ENCODE measurements at regions not wholly inside any gene's neighbourhood (a gene's known extent, or its start where the extent isn't known, plus 50 kb on each side); places are given as distances from the start of the nearest gene placed in this dataset.

DNA sequence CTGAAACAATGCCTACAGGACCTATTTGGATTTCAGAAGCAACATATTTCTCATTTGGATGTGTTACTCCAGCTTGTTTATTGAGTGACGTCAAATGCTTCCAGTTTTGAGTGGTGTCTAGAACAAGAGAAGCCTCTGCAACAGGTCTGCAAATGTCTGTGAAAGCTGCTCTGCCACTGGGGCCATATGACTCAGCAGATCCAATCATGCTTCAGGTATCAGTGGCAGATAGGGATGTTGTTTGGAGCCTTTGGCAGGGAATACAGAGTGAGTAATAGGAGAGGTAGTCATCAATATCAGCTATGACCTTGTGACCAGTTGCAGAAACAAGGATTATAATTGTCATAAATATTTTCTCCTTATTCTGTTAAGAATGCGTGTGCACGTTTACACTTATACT, 141.1 kb upstream of the ZXDA start:
- ATAC-seq: no peak
- no peaks in the 10 kb centered on the region for H4K20me1 ChIP-seq (replicated peaks; ENCODE audit: insufficient read depth)
- H3K9me3 Mint-ChIP-seq: peaks cover 84% of the 10 kb centered on the region

More for the DNA sequence above, 141.1 kb upstream of the ZXDA start:
- Histone ChIP-seq H2AFZ (no peak overlapping the region), H3K79me2 (replicated peaks; ENCODE audit: insufficient read depth) (no peaks in the 10 kb centered on the region), H3K27me3 (ENCODE audit: insufficient read depth) (no peaks in the 10 kb centered on the region), H3K4me2 (no peak overlapping the region), H3K4me1 (ENCODE audit: insufficient read depth) (no peaks in the 10 kb centered on the region), H3K4me3 (no peak overlapping the region), H3F3A (replicated peaks; ENCODE audit: low read depth) (no peaks in the 10 kb centered on the region), H3K36me3 (ENCODE audit: insufficient read depth) (no peaks in the 10 kb centered on the region), H3K9me2 (ENCODE audit: insufficient read depth) (no peaks in the 10 kb centered on the region), H3K27ac (ENCODE audit: low read depth) (no peak overlapping the region)
- H3K4me1 Mint-ChIP-seq: no peaks in the 10 kb centered on the region
- TF ChIP-seq STAT1 (IDR thresholded peaks at IDR 0.05; ENCODE audit: unreplicated experiment): no peak
- no peak for TF ChIP-seq POLR2AphosphoS5 (IDR thresholded peaks at IDR 0.05; ENCODE audit: low read depth)
- no peak for TF ChIP-seq ZNF114 (CRISPR knock-in tag; IDR thresholded peaks at IDR 0.05)
- TF ChIP-seq CREB1 (CRISPR knock-in tag; IDR thresholded peaks at IDR 0.05; ENCODE audit: low read depth): no peak
- TF ChIP-seq, protein P1, sequence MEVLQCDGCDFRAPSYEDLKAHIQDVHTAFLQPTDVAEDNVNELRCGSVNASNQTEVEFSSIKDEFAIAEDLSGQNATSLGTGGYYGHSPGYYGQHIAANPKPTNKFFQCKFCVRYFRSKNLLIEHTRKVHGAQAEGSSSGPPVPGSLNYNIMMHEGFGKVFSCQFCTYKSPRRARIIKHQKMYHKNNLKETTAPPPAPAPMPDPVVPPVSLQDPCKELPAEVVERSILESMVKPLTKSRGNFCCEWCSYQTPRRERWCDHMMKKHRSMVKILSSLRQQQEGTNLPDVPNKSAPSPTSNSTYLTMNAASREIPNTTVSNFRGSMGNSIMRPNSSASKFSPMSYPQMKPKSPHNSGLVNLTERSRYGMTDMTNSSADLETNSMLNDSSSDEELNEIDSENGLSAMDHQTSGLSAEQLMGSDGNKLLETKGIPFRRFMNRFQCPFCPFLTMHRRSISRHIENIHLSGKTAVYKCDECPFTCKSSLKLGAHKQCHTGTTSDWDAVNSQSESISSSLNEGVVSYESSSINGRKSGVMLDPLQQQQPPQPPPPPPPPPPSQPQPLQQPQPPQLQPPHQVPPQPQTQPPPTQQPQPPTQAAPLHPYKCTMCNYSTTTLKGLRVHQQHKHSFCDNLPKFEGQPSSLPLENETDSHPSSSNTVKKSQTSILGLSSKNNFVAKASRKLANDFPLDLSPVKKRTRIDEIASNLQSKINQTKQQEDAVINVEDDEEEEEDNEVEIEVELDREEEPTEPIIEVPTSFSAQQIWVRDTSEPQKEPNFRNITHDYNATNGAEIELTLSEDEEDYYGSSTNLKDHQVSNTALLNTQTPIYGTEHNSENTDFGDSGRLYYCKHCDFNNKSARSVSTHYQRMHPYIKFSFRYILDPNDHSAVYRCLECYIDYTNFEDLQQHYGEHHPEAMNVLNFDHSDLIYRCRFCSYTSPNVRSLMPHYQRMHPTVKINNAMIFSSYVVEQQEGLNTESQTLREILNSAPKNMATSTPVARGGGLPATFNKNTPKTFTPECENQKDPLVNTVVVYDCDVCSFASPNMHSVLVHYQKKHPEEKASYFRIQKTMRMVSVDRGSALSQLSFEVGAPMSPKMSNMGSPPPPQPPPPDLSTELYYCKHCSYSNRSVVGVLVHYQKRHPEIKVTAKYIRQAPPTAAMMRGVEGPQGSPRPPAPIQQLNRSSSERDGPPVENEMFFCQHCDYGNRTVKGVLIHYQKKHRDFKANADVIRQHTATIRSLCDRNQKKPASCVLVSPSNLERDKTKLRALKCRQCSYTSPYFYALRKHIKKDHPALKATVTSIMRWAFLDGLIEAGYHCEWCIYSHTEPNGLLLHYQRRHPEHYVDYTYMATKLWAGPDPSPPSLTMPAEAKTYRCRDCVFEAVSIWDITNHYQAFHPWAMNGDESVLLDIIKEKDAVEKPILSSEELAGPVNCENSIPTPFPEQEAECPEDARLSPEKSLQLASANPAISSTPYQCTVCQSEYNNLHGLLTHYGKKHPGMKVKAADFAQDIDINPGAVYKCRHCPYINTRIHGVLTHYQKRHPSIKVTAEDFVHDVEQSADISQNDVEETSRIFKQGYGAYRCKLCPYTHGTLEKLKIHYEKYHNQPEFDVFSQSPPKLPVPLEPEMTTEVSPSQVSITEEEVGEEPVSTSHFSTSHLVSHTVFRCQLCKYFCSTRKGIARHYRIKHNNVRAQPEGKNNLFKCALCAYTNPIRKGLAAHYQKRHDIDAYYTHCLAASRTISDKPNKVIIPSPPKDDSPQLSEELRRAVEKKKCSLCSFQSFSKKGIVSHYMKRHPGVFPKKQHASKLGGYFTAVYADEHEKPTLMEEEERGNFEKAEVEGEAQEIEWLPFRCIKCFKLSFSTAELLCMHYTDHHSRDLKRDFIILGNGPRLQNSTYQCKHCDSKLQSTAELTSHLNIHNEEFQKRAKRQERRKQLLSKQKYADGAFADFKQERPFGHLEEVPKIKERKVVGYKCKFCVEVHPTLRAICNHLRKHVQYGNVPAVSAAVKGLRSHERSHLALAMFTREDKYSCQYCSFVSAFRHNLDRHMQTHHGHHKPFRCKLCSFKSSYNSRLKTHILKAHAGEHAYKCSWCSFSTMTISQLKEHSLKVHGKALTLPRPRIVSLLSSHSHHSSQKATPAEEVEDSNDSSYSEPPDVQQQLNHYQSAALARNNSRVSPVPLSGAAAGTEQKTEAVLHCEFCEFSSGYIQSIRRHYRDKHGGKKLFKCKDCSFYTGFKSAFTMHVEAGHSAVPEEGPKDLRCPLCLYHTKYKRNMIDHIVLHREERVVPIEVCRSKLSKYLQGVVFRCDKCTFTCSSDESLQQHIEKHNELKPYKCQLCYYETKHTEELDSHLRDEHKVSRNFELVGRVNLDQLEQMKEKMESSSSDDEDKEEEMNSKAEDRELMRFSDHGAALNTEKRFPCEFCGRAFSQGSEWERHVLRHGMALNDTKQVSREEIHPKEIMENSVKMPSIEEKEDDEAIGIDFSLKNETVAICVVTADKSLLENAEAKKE (CRISPR knock-in tag; IDR thresholded peaks at IDR 0.05): no peak
- TF ChIP-seq, protein P2, sequence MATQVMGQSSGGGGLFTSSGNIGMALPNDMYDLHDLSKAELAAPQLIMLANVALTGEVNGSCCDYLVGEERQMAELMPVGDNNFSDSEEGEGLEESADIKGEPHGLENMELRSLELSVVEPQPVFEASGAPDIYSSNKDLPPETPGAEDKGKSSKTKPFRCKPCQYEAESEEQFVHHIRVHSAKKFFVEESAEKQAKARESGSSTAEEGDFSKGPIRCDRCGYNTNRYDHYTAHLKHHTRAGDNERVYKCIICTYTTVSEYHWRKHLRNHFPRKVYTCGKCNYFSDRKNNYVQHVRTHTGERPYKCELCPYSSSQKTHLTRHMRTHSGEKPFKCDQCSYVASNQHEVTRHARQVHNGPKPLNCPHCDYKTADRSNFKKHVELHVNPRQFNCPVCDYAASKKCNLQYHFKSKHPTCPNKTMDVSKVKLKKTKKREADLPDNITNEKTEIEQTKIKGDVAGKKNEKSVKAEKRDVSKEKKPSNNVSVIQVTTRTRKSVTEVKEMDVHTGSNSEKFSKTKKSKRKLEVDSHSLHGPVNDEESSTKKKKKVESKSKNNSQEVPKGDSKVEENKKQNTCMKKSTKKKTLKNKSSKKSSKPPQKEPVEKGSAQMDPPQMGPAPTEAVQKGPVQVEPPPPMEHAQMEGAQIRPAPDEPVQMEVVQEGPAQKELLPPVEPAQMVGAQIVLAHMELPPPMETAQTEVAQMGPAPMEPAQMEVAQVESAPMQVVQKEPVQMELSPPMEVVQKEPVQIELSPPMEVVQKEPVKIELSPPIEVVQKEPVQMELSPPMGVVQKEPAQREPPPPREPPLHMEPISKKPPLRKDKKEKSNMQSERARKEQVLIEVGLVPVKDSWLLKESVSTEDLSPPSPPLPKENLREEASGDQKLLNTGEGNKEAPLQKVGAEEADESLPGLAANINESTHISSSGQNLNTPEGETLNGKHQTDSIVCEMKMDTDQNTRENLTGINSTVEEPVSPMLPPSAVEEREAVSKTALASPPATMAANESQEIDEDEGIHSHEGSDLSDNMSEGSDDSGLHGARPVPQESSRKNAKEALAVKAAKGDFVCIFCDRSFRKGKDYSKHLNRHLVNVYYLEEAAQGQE (IDR thresholded peaks at IDR 0.05; ENCODE audit: unreplicated experiment): no peak
- no peak for TF ChIP-seq ETS1 (IDR thresholded peaks at IDR 0.05)
- TF ChIP-seq EZH2 (IDR thresholded peaks at IDR 0.05; ENCODE audit: low read depth, unreplicated experiment): no peak
- TF ChIP-seq ZNF331 (CRISPR knock-in tag; IDR thresholded peaks at IDR 0.05; ENCODE audit: low read depth): no peak
- no peak for TF ChIP-seq JUNB (IDR thresholded peaks at IDR 0.05; ENCODE audit: unreplicated experiment)
- no peak for TF ChIP-seq EZH2phosphoT487 (IDR thresholded peaks at IDR 0.05; ENCODE audit: unreplicated experiment)
- TF ChIP-seq CTCF (conservative IDR thresholded peaks at IDR 0.05; ENCODE audit: low read depth in 2 of 2): no peak
- no peak for TF ChIP-seq NANOG (IDR thresholded peaks at IDR 0.05; ENCODE audit: borderline replicate concordance)
- H3K4me3 Mint-ChIP-seq: no peak overlapping the region
- no peak overlapping the region for H3K27ac Mint-ChIP-seq
- H3K27me3 Mint-ChIP-seq (ENCODE audit: insufficient read depth, low read depth, poor library complexity): no peaks in the 10 kb centered on the region
- no peak for DNase-seq (ENCODE audit: low spot score)
- H3K36me3 Mint-ChIP-seq (ENCODE audit: low read depth): peaks cover 5% of the 10 kb centered on the region; the same call in 2 of the 3 replicates
